GM19238 (cell line): ENCODE measurements at regions not wholly inside any gene's neighbourhood (a gene's known extent, or its start where the extent isn't known, plus 50 kb on each side); places are given as distances from the start of the nearest gene placed in this dataset.
"Not testable (repeated sequence)": the region's sequence is repeated elsewhere in the genome, so short reads cannot be mapped to it uniquely, and the experiment has no call there.

Experiments used
- DNase-seq: peaks from one replicate; pipeline ENCODE4 v3.0.0; 2011; ENCODE audit warnings: low spot score; ENCODE audit not compliant: insufficient read length

GRCh38 chr6:139983555-139984276, 609.3 kb upstream of the CITED2 start:
- DNase-seq: no peak

- no peak for DNase-seq
Observed at GRCh38 chr6:139982652-139983295, 608.3 kb upstream of the CITED2 start.

GRCh38 chr6:139982195-139982594, 607.7 kb upstream of the CITED2 start:
- no peak for DNase-seq

- no peak for DNase-seq
Observed at GRCh38 chr6:139981768-139982181, 607.3 kb upstream of the CITED2 start.

DNA sequence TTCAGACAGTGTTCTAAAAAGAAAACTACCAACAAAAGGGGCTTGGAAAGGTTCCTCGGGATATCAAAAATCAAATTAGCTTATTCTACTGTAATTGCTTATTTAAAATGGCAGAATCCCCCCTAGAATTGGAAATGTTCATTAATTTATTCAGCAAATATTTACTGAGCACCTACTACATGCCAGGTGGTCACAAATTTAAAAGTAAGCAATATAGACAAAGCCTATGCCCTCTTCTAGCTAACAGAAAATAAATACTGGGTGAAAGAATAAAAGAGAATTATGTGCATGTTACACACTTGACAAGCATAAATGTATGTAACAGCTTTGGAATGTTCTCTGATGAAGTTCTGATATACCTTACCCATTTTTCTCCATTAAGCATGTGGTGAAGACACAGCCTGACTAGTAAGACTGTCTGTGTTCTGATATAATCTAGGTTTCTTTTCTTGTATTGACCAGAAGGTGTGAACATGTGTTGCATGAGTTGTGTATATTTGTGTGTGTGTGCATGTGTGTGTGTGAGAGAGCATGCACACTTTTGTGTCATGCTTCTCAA, 606.7 kb upstream of the CITED2 start:
- DNase-seq: no peak

DNA sequence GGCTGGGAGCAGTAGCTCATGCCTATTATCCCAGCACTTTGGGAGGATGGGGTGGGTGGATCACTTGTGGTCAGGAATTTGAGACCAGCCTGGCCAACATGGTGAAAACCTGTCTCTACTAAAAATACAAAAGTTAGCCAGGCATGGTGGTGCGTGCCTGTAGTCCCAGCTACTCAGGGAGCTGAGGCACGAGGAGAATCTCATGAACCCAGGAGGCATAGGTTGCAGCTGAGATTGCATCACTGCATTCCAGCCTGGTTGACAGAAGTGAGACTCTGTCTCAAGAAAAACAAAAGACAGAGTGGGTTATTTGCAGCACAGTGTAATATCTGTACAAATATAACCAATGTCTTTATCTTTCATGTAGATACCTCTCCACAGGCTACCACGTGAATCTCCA, 606.2 kb upstream of the CITED2 start:
- not testable (repeated sequence) for DNase-seq

GRCh38 chr6:139979021-139979725, 604.7 kb upstream of the CITED2 start:
- no peak for DNase-seq

- no peak for DNase-seq
Observed at GRCh38 chr6:139977887-139978332, 603.5 kb upstream of the CITED2 start.

DNA sequence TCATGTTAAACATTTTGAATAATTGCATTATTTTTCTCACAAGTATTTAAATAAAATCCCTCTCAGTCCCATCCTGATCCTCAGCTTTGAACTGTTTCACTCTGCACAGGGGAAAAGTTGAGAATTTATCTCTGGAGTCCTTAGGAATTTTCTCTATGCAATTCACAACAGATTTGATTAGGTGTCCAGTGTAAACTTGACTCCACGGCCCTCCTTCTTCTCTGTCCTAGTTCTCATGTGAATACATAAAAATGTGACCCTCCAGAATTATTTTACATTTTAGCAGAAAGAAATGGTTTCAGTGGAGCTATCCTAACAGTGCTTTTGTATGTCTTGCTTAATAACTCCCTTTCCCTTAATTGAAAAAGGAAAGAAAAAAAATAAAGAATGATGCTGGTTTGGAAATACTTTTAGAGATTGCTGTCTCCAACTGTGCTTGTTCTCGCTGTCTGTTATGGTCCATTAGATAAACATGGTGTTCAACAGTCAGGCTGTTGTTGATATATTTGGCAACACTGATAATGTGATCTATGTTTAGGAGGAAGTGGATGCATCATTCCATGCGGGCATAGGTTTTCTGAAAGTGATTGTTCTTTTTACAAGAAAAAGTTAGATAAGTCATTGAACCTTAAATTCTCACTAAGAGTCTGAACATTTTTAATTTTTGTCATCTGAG, 599.4 kb upstream of the CITED2 start:
- no peak for DNase-seq

DNA sequence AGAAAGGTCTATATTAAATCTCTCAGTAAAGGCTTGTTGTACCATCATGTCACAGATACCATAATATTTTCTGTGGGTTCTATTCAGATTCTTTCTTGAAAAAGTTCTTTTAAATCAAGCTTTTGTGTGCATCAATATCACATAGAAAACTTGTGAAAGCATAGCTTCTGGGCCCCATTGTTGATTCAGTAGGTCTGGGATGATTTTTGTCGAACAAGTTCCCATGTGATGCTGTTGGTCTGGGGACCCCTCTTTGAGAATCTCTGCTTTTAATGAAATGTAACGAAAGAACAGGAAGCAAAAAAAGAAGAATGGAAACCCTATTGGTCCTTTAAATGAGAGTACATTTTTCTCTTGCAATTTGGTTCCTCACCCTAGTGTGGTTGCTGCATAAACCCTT, 597.7 kb upstream of the CITED2 start:
- DNase-seq: no peak

DNA sequence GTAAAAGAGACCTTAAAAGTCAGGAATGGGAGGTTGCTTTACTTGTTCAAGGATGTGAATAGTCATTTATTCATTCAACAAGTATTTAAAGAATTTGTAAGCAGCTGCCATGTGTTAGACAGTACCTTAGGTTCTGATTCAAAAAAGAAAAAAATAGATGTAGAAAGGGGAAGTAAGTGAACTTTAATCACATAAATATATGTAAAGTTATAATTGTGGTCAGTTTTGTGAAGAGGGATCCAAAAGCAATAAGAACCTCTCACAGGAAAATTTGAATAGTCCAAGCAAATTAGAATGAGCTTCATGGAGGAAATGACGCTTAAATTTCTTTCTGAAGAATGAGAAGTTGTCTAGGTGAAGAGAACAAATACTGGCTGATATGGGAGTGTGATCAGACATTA, 596.1 kb upstream of the CITED2 start:
- DNase-seq: no peak

GRCh38 chr6:139967497-139967896, 593.0 kb upstream of the CITED2 start:
- no peak for DNase-seq

GRCh38 chr6:139965393-139965792, 590.9 kb upstream of the CITED2 start:
- no peak for DNase-seq

- DNase-seq: no peak
Observed at GRCh38 chr6:139964737-139965136, 590.3 kb upstream of the CITED2 start.

GRCh38 chr6:139962654-139963347, 588.4 kb upstream of the CITED2 start:
- no peak for DNase-seq

- DNase-seq: no peak
Observed at GRCh38 chr6:139961190-139961589, 586.7 kb upstream of the CITED2 start.

GRCh38 chr6:139960671-139961070, 586.2 kb upstream of the CITED2 start:
- no peak for DNase-seq

DNA sequence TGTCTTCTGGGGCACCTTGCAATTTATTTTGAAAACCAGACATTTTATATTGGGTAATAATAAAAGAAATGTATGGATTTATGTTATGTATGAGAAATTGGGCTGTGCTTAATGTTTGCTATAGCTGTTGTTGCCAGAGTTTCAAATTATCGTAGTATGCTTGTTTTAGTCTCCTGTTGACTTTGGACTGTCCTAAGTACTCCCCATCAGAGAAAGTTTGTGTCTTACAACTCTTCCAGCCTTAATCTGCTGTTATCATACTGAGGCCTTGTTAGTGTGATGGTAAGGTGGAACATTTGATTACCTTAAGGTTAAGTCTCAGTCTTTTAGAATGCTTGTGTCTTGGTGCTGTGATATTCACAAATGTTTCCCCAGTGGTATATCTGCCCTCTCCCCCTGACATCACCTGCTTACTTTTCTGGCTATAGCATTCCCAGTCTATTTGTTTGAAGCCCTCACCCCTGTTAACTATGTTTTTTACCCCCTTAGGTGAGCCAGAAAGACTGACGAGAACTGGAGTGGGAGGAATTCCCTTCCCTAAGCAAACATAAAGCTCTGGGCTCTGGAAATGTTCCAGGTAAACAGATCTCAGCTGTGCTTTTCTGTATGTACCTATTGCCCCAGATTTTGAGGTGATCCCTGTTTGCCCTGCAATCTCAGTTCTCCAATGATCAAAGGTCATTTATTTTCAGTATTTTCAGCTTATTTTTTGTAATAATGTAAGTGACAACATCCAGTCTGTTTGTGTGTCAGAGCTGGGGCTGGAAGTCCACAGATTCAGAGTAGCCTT, 581.1 kb upstream of the CITED2 start:
- no peak for DNase-seq

- DNase-seq: no peak
Observed at GRCh38 chr6:139954463-139955071, 580.1 kb upstream of the CITED2 start.

DNA sequence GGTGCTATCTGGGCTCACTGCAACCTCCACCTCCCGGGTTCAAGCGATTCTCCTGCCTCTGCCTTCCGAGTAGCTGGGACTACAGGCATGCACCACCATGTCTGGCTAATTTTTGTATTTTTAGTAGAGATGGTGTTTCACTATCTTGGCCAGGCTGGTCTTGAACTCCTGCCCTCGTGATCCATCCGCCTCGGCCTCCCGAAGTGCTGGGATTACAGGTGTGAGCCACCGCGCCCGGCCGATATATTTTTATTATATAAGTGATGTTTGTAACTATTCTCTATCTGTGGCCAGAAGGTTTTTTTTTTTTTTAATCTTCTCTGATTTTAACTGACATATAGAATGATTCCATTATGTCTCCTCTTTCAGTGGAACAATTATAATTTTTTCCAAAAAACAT, 579.3 kb upstream of the CITED2 start:
- not testable (repeated sequence) for DNase-seq
